HG02973 (cell line): ENCODE measurements at regions not wholly inside any gene's neighbourhood (a gene's known extent, or its start where the extent isn't known, plus 50 kb on each side); places are given as distances from the start of the nearest gene placed in this dataset.
"Not testable (repeated sequence)": the region's sequence is repeated elsewhere in the genome, so short reads cannot be mapped to it uniquely, and the experiment has no call there.

Experiments used
- ATAC-seq: cut with Tn5 transposase; IDR thresholded peaks from one replicate; pipeline ENCODE4 v1.9.1; 2021; ENCODE audit warnings: moderate library complexity; ENCODE audit not compliant: unreplicated experiment

- no peak for ATAC-seq
These were observed 118.7 kb upstream of the KRR1 start for GRCh38 chr12:75630091-75630490.

GRCh38 chr12:75628916-75629315 lies 117.5 kb upstream of the KRR1 start:
- ATAC-seq, result no peak

- ATAC-seq, result no peak
These were observed 117.1 kb upstream of the KRR1 start for GRCh38 chr12:75628511-75628910.

GRCh38 chr12:75623631-75624154 lies 112.3 kb upstream of the KRR1 start:
- no peak for ATAC-seq

GRCh38 chr12:75622492-75622891 lies 111.1 kb upstream of the KRR1 start:
- ATAC-seq, result no peak

DNA sequence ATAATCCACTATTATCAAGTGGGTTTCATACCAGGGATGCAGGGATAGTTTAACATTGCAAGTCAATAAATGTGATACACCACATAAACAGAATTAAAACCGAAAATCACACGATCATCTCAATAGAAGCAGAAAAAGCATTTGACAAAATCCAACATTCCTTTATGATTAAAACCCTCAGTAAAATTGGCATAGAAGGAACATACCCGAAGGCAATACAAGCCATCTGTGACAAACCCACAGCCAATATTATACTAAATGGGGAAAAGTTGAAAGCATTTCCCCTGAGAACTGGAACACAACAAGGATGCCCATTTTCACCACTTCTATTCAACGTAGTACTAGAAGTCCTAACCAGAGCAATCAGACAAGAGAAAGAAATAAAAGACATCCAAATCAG lies 103.0 kb upstream of the KRR1 start:
- ATAC-seq, result not testable (repeated sequence)

DNA sequence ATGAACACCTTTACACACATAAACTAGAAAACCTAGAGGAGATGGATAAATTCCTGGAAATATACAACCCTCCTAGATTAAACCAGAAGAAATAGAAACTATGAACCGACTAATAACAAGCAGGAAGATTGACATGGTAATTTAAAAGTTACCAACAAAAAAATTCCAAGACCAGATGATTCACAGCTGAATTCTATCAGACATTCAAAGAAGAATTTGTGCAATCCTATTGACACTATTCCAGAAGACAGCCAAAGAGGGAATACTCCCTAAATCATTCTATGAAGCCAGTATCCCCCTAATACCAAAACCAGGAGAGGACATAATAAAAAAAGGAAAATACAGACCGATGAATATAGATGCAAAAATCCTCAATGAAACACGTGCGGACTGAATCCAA lies 102.6 kb upstream of the KRR1 start:
- ATAC-seq, result no peak

DNA sequence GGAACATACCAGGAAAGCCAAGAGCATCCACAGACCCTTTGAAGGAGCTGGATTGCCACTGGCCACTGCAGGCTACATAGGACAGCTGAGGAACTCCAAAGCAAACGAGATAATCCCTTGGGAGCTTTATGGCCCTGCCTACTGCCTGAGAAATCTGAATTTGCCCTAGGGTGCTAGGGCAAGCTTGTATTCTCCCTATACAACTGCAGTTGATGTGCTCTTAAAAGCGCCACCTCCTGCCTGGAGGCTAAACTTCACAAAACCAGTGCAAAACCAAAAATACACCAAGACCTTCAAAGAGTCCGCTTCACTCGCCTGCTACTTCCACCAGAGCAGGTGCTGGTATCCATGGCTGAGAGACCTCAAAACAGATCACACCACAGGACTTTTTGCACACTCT lies 99.6 kb upstream of the KRR1 start:
- ATAC-seq, result no peak

DNA sequence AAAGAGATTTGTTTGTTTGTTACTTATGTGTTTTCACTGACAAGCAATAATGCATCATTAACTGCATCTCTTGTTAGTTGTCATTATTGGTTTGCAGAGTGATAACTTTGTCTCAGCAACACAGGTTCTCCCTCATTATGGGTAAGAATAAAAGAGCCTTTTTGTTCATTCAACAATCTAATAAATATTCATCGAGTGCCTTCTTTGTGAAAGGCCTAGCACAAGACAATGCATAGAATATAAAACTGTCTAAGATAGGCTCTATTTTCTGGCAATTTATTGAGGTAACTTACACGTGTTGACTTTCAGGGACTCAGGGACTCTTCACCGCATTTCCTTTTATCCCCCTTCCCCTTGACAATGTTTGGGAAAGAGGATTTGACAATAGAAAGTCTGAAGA lies 95.5 kb upstream of the KRR1 start:
- ATAC-seq, result no peak

DNA sequence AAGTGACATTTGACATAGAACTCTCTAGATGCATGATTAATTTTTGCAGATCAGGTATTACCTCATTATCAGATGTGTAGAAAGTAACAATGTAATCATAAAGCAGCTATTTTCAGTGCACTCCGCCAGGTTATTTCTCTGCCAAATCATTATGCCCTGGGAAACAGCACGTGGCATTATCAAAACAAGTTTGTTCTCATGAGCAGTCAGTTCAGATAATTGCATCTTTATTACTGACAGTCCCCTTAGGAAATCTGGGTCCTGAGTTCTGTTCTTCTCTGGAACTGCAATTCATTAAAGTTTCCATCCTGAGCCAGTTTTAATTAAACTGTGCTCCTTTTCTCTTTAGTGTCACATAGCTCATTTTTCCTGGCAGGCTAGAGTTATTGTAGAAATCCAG lies 94.7 kb upstream of the KRR1 start:
- ATAC-seq, result no peak

DNA sequence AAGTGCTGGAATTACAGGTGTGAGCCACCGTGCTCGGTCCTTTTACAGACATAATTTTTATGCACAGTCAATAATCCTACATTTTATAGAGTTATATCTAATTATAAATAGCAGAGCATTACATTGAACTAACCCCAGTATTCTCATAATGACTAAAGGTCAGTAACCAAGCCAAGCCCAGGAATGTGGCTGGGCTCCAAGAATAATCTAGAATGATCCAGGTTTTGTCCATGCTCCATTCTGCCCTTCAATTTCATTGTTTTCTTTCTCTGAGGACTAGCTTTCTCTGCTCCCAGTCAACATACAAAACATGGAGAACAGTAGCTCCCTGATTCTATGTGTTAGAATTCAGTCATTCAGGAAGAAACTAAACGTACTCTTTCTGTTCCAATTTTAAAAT lies 92.1 kb upstream of the KRR1 start:
- ATAC-seq, result no peak

DNA sequence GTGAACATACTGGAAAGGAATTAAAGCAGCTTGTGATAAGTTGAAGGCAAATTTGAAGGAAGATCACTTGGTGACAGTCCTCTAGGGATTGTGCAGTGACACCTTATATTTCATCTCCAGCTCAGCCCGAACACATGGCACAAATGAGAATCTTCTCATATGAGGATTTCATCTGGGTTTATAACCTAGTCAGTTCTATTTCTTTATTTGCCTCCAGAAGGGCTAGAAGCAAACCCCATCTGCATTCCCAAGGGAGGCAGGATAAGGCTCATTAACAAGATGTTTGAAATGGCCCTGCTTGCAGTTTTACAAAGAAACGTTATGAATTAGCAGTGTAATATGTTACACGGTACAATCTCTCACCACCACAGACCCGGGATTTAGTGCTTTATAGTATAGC lies 90.7 kb upstream of the KRR1 start:
- ATAC-seq, result no peak

- ATAC-seq, result no peak
These were observed 88.7 kb upstream of the KRR1 start for GRCh38 chr12:75600146-75600545.

- ATAC-seq, result no peak
These were observed 87.7 kb upstream of the KRR1 start for GRCh38 chr12:75599061-75599460.

GRCh38 chr12:75596406-75596805 lies 85.0 kb upstream of the KRR1 start:
- no peak for ATAC-seq

GRCh38 chr12:75592638-75593335 lies 81.4 kb upstream of the KRR1 start:
- no peak for ATAC-seq

GRCh38 chr12:75592086-75592485 lies 80.7 kb upstream of the KRR1 start:
- no peak for ATAC-seq

DNA sequence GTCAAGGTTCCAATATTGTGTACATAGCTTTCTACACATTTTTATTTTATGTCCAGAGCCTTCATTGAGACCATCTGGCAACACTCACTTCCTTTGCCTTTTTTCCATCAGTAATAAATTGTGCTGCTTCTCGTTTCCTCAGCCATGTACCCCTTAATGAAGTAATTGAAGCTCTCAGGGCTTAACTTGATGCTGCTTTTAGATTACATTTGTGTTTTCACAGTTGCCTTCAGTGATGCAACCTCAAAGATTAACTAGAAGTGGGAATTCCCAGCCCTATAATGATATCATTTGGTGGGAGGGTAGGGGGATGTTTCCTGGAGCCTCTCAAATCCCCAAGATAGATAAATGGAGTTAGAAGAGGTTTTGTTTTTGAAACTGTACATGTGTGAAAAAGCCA lies 80.2 kb upstream of the KRR1 start:
- ATAC-seq, result no peak

GRCh38 chr12:75589801-75590200 lies 78.4 kb upstream of the KRR1 start:
- ATAC-seq, result no peak

DNA sequence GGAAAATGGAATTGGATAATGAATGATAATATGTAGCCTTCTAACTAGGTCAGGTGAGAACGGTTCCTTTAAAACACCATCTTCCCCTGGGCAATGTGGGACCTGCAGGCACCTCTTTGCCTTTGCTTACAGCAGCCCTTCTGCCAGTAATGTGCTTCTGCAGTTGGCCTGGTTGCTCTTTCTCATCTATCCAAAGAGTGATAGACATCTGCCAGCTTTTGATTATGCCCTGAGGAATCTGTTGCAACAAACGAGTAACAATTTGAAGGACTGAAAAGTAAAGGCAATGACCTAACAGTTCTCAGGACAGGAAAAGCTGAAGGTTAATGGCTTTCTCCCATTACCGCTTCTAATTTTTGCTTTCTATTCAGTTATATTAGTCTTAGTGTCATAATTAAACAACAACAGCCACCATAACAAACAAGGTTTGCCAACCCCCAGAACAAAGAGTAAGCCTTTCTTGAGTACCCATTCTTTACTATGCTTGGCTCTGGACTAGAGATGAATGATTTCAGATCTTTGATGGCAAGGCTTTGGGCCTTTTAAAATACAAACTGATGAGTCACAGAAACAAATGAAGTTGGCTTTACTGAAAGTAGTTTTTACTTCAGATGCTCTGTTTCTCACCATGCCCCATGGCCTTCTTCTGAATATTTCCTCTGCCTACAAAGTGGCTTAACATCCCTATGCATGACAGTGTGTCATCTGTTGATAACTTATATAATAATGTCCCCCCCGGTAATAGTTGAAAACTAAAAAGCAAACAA lies 76.1 kb upstream of the KRR1 start:
- no peak for ATAC-seq

DNA sequence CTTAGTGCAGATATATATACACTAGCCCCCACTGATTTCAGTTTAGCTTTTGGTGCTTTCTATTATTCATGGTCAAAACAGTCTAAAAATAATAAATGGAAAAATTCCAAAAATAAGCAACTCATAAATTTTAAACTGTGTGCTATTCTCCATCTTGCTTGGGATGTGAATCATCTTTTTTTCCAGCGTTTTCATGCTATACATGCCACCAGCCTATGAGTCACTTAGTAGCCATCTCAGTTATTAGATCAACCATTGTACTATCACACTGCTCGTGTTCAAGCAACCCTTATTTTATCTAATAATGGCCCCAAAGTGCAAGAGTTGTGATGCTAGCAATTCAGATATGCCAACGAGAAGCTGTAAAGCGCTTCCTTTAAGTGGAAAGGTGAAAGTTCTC lies 73.9 kb upstream of the KRR1 start:
- ATAC-seq, result no peak

- ATAC-seq, result no peak
These were observed 71.9 kb upstream of the KRR1 start for GRCh38 chr12:75583355-75583754.
